ENCODE measurements at regions not wholly inside any gene's neighbourhood (a gene's known extent, or its start where the extent isn't known, plus 50 kb on each side); places are given as distances from the start of the nearest gene placed in this dataset.

- TF ChIP-seq SIN3A (IDR thresholded peaks at IDR 0.05; ENCODE audit: borderline replicate concordance, insufficient read depth, low read length) = no peak
- no peak for TF ChIP-seq REST (IDR thresholded peaks at IDR 0.05; ENCODE audit: insufficient read depth in 1 of 2, low read depth in 2 of 2, low read length in 2 of 2)
- TF ChIP-seq POLR2AphosphoS5 (IDR thresholded peaks at IDR 0.05; ENCODE audit: low read depth, low read length) = no peak
- no peak for TF ChIP-seq TAF1 (IDR thresholded peaks at IDR 0.05; ENCODE audit: borderline replicate concordance, insufficient read depth, low read length)
- TF ChIP-seq FOXP2 (optimal IDR thresholded peaks at IDR 0.05; ENCODE audit: borderline replicate concordance, extremely low read depth, extremely low read length, insufficient read depth) = no peak
Observed at GRCh38 chr19:20385061-20385460, 180.5 kb downstream of the ZNF737 start.

GRCh38 chr19:20371911-20372310 lies 193.7 kb downstream of the ZNF737 start:
- TF ChIP-seq TAF1 (IDR thresholded peaks at IDR 0.05; ENCODE audit: borderline replicate concordance, insufficient read depth, low read length) (no peak), POLR2AphosphoS5 (IDR thresholded peaks at IDR 0.05; ENCODE audit: low read depth, low read length) (no peak), FOXP2 (optimal IDR thresholded peaks at IDR 0.05; ENCODE audit: borderline replicate concordance, extremely low read depth, extremely low read length, insufficient read depth) (no peak), SIN3A (IDR thresholded peaks at IDR 0.05; ENCODE audit: borderline replicate concordance, insufficient read depth, low read length) (no peak), REST (IDR thresholded peaks at IDR 0.05; ENCODE audit: insufficient read depth in 1 of 2, low read depth in 2 of 2, low read length in 2 of 2) (no peak)

GRCh38 chr19:20367811-20368294 lies 197.7 kb downstream of the ZNF737 start:
- TF ChIP-seq FOXP2 (optimal IDR thresholded peaks at IDR 0.05; ENCODE audit: borderline replicate concordance, extremely low read depth, extremely low read length, insufficient read depth) (no peak), REST (IDR thresholded peaks at IDR 0.05; ENCODE audit: insufficient read depth in 1 of 2, low read depth in 2 of 2, low read length in 2 of 2) (no peak), TAF1 (IDR thresholded peaks at IDR 0.05; ENCODE audit: borderline replicate concordance, insufficient read depth, low read length) (no peak), POLR2AphosphoS5 (IDR thresholded peaks at IDR 0.05; ENCODE audit: low read depth, low read length) (no peak), SIN3A (IDR thresholded peaks at IDR 0.05; ENCODE audit: borderline replicate concordance, insufficient read depth, low read length) (no peak)

- TF ChIP-seq FOXP2 (optimal IDR thresholded peaks at IDR 0.05; ENCODE audit: borderline replicate concordance, extremely low read depth, extremely low read length, insufficient read depth) = no peak
- no peak for TF ChIP-seq POLR2AphosphoS5 (IDR thresholded peaks at IDR 0.05; ENCODE audit: low read depth, low read length)
- no peak for TF ChIP-seq SIN3A (IDR thresholded peaks at IDR 0.05; ENCODE audit: borderline replicate concordance, insufficient read depth, low read length)
- no peak for TF ChIP-seq REST (IDR thresholded peaks at IDR 0.05; ENCODE audit: insufficient read depth in 1 of 2, low read depth in 2 of 2, low read length in 2 of 2)
- TF ChIP-seq TAF1 (IDR thresholded peaks at IDR 0.05; ENCODE audit: borderline replicate concordance, insufficient read depth, low read length) = no peak
Observed at GRCh38 chr19:20365146-20365545, 198.1 kb downstream of the ZNF486 start.

All from PFSK-1 (cell line).